GM12892 (cell line): ENCODE measurements at regions not wholly inside any gene's neighbourhood (a gene's known extent, or its start where the extent isn't known, plus 50 kb on each side); places are given as distances from the start of the nearest gene placed in this dataset.
"Not testable (repeated sequence)": the region's sequence is repeated elsewhere in the genome, so short reads cannot be mapped to it uniquely, and the experiment has no call there.

Source experiments
- DNase-seq: peaks from one replicate; pipeline ENCODE4 v3.0.0; 2011; ENCODE audit not compliant: insufficient read length
- FAIRE-seq: peaks from 2 replicates; lab custom pipeline; 2011; peaks lifted over from hg19 to GRCh38; lab: Jason Lieb, UNC
- POLR2A ChIP-seq: IDR thresholded peaks from 2 replicates; pipeline ENCODE4 v1.6.1; 2011; ENCODE audit warnings: low read depth, low read length, control low read depth
- POLR2AphosphoS5 ChIP-seq: IDR thresholded peaks from 2 replicates; pipeline ENCODE4 v1.6.1; 2011; ENCODE audit warnings: low read depth, low read length, control low read depth
- TAF1 ChIP-seq: IDR thresholded peaks from 2 replicates; pipeline ENCODE4 v1.6.1; 2011; ENCODE audit warnings: low read depth, mild to moderate bottlenecking, control low read depth, low read length, borderline replicate concordance

GRCh38 chr16:50458667-50459495 lies 89.3 kb upstream of the NKD1 start:
- FAIRE-seq (no peak), DNase-seq (no peak)
- TF ChIP-seq TAF1 = no peak
- TF ChIP-seq POLR2AphosphoS5 = no peak
- no peak for TF ChIP-seq POLR2A

- DNase-seq (no peak), FAIRE-seq (no peak)
- TF ChIP-seq TAF1 = no peak
- no peak for TF ChIP-seq POLR2A
- no peak for TF ChIP-seq POLR2AphosphoS5
These were observed 89.2 kb upstream of the BRD7 start for GRCh38 chr16:50457979-50458491.

DNA sequence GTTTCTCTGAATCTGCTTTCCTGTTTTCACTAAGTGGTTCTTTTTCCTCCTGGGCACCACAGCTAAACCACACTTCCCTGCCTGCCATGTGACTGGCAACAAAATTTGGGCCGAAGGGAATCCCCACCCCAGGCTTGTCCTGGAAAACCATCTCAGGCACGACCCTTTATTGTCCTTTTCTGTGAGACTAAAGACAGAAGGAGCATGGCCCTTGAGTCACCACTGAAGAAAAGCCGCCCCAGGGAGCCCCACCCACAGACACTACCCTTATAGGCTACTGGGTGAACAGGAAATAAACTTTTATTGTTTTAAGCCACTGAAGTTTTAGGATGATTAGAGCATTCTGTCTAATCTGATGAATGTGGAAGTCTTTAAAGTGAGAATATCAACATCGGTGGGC lies 88.6 kb upstream of the BRD7 start:
- TF ChIP-seq POLR2AphosphoS5 = no peak
- TF ChIP-seq TAF1 = no peak
- no peak for TF ChIP-seq POLR2A
- DNase-seq (no peak), FAIRE-seq (no peak)

- FAIRE-seq = no peak
- no peak for DNase-seq
- TF ChIP-seq POLR2AphosphoS5 = no peak
- TF ChIP-seq TAF1 = no peak
- TF ChIP-seq POLR2A = no peak
These were observed 86.6 kb upstream of the BRD7 start for GRCh38 chr16:50455288-50455845.

GRCh38 chr16:50453446-50453845 lies 84.7 kb upstream of the BRD7 start:
- no peak for DNase-seq
- FAIRE-seq = no peak
- no peak for TF ChIP-seq POLR2AphosphoS5
- TF ChIP-seq TAF1 = no peak
- TF ChIP-seq POLR2A = no peak

DNA sequence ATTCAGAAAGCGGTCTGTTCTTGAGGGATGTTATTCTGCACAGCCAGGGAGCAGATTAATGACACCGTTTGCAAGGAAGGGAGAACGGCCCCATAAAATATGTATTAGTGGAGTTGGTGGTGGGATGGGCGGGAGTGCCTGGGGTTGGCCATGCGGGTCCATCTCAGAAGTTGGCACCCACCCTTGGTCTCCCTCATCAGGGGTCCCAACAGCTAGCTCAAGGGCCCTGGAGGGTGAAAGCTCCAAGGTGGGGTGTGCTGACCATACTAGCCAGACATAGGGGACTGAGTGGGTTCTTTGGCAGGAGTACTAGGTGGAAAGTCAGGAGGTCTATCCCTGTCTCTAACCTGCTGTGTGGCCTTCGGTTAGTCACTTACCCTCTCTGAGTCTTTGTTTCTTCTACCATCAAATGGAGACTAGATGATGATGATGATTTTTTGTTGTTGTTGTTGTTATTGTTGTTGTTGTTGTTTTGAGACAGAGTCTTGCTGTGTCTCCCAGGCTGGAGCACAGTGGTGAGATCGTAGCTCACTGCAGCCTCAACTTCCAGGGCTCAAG lies 83.2 kb upstream of the BRD7 start:
- TF ChIP-seq POLR2A (no peak), POLR2AphosphoS5 (no peak), TAF1 (no peak)
- no peak for DNase-seq
- no peak for FAIRE-seq

DNA sequence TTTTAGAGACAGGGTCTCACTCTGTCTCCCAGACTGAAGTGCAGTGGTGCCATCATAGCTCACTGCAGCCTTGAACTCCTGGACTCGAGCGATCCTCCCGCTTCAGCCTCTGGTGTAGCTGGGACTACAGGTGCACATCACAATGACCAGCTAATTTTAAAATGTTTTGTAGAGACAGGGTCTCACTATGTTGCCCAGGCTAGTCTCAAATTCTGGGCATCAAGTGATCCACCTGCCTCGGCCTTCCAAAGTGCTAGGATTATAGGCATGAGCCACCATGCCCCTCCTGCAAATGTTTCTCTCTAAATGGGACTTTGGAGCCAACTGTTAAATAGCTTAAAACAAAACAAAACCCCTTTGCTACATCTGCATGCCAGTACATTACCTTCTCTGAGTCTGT lies 82.2 kb upstream of the BRD7 start:
- no peak for FAIRE-seq
- no peak for DNase-seq
- TF ChIP-seq TAF1 (no peak), POLR2AphosphoS5 (no peak), POLR2A (no peak)

- DNase-seq = no peak
- FAIRE-seq = no peak
- TF ChIP-seq POLR2A = no peak
- TF ChIP-seq TAF1 = no peak
- no peak for TF ChIP-seq POLR2AphosphoS5
These were observed 81.0 kb upstream of the BRD7 start for GRCh38 chr16:50449800-50450199.

DNA sequence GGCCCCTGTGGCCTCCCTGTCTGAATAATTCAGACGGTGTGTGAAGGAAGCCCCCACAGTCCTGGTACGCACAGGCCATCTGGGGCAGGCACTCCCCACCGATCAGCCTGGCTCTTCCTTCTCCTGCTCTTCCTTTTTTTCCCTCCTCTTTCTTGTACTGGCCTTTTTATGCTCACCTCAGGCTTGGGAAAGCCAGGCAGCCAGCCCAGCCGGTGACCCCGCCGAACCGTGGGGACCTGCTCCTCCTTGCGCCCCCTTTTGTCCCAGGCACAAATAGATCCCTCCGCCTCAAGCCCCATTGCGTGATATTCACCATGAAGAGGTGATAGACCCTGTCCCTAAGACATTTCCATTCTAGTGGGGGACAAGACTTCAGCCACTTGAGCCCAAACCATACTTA lies 80.2 kb upstream of the BRD7 start:
- TF ChIP-seq POLR2AphosphoS5 = no peak
- TF ChIP-seq POLR2A = no peak
- no peak for TF ChIP-seq TAF1
- DNase-seq (no peak), FAIRE-seq (no peak)

DNA sequence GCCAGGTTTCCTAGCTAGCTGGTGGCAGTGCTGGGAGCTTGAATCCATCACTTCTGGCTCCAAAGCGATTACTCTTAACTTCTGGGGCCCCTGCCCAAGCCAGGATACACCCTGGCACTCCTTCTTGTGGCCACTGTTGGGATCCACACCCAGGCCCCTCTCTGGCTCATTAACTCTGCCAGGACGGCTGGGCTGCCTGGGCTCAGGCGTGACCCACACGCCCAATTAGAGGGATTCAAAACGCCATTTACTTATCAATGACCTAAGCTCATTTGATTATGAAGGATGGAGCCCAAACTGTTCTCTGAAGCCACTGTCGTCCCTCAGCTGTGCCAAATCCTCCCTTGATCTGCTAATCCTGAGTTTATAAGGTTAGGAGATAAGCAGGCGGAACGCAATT lies 79.7 kb upstream of the BRD7 start:
- no peak for DNase-seq
- no peak for TF ChIP-seq POLR2AphosphoS5
- TF ChIP-seq TAF1 = no peak
- no peak for TF ChIP-seq POLR2A
- no peak for FAIRE-seq

GRCh38 chr16:50447386-50447785 lies 78.6 kb upstream of the BRD7 start:
- not testable (repeated sequence) for DNase-seq, FAIRE-seq

GRCh38 chr16:50446861-50447260 lies 78.1 kb upstream of the BRD7 start:
- FAIRE-seq (no peak), DNase-seq (no peak)
- TF ChIP-seq TAF1 (no peak), POLR2A (no peak), POLR2AphosphoS5 (no peak)
